C1 segment of cervical spinal cord (tissue), 14 donors: ENCODE measurements at regions not wholly inside any gene's neighbourhood (a gene's known extent, or its start where the extent isn't known, plus 50 kb on each side); places are given as distances from the start of the nearest gene placed in this dataset.
"Not testable (repeated sequence)": the region's sequence is repeated elsewhere in the genome, so short reads cannot be mapped to it uniquely, and the experiment has no call there.

Experiments
- DNase-seq, 14 donors: peaks; one replicate each; lab custom pipeline; 2025; lab: John Stamatoyannopoulos, UW

DNA sequence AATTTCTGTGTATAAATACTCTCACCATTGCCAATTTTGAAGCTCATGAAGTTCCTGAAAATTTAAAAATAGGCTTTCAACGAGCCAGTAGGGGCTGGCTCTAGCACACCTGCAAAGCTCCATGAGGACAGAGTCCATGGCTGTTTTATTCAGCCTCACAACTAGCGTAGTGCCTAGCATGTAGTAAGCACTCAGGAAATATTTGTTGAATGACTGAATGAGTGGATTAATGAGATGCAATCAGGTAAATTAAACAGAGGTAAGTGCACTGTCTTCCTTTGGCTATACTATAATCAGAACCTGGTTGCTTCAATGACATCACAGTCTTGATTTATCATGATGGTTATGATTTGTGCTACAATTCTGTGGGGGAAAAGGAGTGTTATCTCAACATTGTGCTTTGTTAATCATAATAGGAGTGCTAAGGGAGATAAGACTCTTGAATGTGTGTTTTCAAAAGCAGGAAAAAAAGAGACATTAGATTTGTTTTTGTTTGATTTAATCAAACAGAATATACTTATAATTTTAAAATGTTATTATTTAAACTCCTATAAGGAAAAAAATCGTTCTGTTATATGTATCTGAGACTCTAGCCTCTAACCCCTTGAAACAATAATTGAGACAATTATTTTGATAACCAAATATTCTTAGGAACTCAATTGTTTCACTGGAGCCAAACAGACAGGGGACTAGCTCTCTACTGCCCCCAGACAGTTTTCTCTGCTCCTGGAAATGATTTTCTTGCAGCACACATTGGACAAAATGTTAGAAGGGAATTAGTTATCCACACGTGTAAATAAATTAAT, 171.7 kb upstream of the ATP11B start:
- no peak for DNase-seq

- DNase-seq, result no peak
These were observed 171.1 kb upstream of the ATP11B start for GRCh38 chr3:182622241-182622545.

DNA sequence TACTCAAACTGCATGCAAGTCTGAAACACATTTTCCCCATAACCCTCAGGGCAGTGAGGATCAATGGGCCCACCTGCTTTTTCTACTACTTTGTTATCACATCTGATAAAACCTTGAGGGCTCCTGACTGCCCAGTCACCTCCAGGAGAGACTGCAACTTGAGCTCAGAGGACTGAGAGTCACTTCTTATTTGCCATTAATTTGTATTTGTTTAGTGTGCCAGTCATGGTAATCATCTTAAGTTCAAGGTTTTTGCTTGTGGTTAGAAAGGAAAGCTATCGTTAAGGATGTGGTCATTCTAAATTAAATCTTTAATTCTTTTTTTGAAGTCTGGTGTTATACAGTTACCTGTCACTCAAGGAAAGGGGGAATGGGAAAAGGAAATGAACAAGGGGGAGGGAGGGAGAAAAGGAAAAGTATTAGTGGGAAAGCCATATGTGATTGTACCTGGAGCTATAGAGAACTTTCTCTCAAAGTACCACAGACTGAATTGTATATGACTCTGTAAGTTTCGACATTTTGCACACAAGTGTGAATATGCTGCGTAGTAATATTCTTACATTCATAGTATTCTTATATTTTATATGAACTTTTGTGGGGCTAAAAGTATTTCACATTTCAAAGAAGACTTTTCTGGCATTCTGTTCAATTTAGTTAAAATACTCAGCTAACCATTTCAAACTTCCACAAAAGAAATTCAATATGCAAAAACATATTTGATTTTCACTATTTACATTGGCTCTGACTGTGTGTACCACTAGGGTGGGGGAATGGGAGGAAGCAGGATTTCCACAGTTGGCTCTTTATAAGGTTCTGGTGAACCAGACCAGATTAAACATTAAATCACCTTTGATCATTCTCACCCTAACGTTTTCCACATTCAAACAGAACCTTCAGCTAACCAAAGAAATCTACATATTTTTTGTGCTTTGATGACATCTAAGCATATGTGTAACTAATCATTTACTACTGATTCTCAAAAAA, 166.5 kb upstream of the ATP11B start:
- DNase-seq, result no peak

DNA sequence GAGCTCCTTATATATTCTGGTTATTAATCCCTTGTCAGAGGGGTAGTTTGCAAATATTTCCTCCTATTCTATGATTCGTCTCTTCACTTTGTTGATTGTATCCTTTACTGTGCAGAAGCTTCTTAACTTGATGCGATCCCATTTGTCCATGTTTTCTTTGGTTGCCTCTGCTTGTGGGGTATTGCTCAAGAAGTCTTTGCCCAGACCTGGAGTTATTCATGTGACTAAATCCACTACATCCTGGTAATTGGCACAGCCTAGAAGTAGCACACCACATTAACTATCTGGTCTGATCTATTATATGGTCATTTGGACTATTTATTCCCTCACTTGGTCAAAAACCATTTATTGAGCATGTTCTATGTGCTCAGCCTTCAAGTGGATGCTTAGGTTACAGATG, 164.8 kb upstream of the ATP11B start:
- DNase-seq, result no peak

DNA sequence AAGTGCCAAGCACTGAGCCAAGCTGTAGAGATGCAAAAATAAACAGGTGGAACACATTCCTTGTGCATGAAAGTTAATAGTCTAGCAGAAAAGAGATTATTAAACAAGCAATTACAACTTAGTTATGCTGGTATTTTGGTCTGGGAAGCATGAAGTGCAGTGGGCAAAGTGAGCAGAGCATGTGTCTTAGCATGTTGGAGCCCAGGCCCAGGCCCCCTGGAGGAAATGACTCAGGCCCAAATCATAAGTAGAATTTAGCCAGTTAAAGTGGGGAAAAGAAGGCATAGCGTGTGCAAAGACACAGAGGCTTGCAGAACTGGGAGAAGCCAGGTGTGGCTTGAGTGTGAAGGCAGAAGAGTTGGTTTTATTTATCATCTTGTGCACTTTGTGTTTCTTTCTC, 163.8 kb upstream of the ATP11B start:
- no peak for DNase-seq

GRCh38 chr3:182631183-182632076, 161.9 kb upstream of the ATP11B start:
- no peak for DNase-seq

DNA sequence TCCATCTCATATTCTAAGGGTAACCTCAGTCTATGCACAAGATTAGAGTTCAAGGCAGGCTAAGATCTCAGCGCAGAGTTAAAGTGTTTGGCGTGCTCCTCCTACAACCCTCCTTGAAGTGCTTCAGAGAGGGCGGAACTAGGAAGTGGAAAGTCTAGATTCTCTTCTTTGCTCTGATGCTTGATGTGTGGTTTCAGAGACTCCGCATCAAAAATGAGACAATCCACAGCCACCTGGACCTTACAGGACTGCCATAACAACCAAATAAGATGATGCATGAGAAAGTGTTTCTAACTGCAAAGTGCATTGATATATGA, 161.3 kb upstream of the ATP11B start:
- no peak for DNase-seq

DNA sequence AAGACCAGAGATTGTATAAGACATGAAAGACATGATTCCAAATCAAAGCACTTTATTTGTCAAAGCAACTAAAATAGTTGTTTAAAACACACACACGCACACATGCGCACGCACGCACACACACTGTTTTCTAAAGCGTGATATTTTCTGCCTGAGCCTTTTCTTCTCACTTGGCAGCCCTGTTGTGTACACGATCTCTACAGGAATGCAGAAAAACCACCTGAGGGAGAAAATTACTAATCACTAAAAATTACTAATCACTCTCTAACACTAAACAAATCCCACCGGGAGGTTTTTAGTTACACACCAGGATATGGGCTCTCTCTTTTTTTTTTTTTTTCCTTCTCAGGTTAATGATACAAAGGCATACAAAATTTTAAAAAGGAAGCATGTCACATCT, 160.1 kb upstream of the ATP11B start:
- DNase-seq, result no peak

- no peak for DNase-seq
These were observed 156.7 kb upstream of the ATP11B start for GRCh38 chr3:182636646-182637045.

DNA sequence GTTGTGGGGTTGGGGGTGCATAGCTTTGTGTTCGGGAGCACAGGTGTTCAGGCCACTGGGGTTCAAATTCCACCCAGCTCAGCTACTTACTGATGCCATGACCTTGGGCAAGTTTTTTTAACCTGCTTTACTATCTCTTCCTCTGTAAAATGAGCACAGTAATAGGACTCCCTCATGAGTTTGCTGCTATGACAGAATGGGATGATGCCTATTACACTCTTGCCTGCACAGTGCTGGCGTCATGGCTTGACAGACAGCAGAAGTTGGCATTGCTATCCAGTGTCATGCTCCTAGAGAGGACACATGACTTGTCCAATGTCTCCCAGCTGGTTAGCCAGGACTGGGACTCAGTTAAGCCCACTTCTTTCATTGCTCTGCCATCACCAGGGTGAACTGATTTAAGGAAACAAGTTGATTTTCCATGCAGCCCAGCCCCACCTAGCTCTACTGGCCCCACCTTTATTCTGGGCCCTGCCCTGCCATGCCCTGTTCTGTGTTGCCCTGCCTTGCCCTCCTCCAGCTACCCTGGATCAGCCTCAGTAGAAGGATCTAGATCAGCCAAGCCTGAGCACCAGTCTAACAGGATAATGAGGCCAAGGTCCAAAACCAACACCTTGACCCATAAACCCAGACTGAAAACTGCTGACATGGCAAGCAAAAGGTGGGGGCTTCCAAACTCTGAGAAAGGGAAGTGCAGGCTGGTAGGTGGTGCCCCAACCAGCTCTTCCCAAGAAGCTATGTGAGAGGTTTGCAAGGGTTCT, 155.8 kb upstream of the ATP11B start:
- DNase-seq, result no peak

- no peak for DNase-seq
These were observed 149.3 kb upstream of the ATP11B start for GRCh38 chr3:182644013-182644412.

GRCh38 chr3:182644790-182645433, 148.4 kb upstream of the ATP11B start:
- DNase-seq, result no peak

- DNase-seq, result no peak
These were observed 142.7 kb upstream of the ATP11B start for GRCh38 chr3:182650568-182651128.

DNA sequence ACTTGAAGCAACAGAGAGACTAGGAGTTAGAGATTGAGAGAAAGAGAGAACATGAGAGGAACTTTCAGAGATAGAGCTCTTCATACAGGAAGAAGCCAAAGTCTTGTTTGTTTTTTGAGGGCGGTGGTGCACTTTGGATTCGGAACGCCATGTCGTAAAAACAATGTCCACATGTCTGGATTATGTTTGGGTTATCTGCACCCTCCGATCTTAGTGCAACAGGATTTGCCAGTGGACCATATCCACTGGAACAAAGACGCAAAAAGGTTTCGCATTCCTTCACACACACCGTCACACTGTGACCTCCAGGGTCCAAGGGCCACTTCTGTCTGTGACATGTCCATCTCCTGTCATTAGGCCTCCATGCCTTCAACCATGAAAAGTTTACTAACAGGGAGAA, 141.8 kb upstream of the ATP11B start:
- DNase-seq, result no peak

DNA sequence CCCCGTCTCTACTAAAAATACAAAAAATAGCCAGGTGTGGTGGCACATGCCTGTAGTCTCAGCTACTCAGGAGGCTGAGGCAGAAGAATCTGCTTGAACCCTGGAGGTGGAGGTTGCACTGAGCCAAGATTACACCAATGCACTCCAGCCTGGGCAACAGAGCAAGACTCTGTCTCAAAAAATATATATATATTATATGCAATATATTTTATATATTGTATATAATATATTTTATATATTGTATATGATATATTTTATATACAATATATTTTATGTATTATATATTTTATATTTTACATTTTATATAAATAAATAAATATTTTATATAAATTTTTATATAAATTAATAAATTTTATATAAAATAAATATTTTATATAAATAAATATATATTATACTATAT, 140.2 kb upstream of the ATP11B start:
- not testable (repeated sequence) for DNase-seq

DNA sequence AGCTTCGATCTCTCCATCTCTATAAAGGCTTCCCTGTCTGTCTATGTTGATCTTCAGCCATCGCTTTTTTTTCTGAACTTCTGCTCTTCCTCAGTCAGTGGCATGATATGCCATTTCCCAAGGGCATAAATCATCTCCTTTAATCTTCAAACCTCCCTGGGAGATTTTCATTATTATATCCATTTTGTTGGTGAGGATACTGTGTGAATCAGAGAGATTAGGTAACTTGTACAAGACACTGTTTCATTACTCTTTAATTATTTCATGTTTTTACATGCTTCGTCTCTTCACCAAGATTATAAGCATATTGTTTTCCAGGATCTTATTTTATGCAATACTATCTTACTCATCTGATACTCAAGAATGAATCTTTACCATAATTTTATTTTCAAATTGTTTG, 124.8 kb upstream of the ATP11B start:
- DNase-seq, result no peak

GRCh38 chr3:182668974-182669373, 124.3 kb upstream of the ATP11B start:
- no peak for DNase-seq

DNA sequence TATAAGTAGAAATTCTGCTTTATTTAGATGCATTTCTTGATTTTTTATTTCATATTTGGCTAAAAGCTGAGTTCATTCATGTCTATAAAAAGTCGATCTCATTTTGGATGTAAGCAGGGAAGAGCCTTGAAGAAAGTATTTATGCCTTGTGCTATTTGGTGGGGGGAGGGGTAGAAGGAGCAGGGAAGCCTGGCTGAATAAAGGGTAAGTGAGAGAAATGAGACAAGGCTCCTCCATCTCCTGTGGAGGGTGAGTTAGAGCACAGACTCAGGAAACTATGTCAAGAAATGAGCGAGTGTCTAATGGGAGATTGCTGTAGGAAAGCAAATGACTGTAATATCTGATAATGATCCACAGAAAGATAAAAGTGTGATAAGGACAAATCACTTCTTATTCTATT, 121.8 kb upstream of the ATP11B start:
- no peak for DNase-seq

GRCh38 chr3:182671942-182672341, 121.4 kb upstream of the ATP11B start:
- DNase-seq, result peak in 7 of 14 donors; percentile 1 to 44 (median 11)

GRCh38 chr3:182673336-182673735, 120.0 kb upstream of the ATP11B start:
- no peak for DNase-seq
